Caco-2 (cell line): ENCODE measurements at regions not wholly inside any gene's neighbourhood (a gene's known extent, or its start where the extent isn't known, plus 50 kb on each side); places are given as distances from the start of the nearest gene placed in this dataset.

Source experiments
- BruUV-seq: library from RNA; stranded (reverse); fragments of 400-500 nt; replicated peaks from 2 replicates; lab custom pipeline; 2021; lab: Mats Ljungman, UMichigan
- CTCF ChIA-PET: fragments of 300-600 bp; sonication (Branson Sonifier 250); formaldehyde crosslinking; loops from one replicate; lab custom pipeline; 2022; ENCODE audit warnings: antibody characterized with exemption; lab: Charles Lee
- POLR2A ChIA-PET: fragments of 300-600 bp; sonication (Branson Sonifier 250); formaldehyde crosslinking; loops from one replicate; lab custom pipeline; 2022; ENCODE audit warnings: antibody characterized with exemption; lab: Charles Lee
- DNase-seq, 2 experiments: peaks; one replicate each; pipeline versions ENCODE4 v3.0.0 to v3.0.0-alpha.2; 2020 to 2022
- H3K27me3 ChIP-seq: replicated peaks from 2 replicates; pipeline ENCODE4 v1.6.0; 2011; ENCODE audit warnings: low read length; ENCODE audit not compliant: control insufficient read depth, insufficient read depth
- H3K36me3 ChIP-seq: 2 replicates; pipeline ENCODE4 v1.5.1; 2011; ENCODE audit warnings: low read length; ENCODE audit not compliant: control insufficient read depth, insufficient read depth
- H3K4me1 ChIP-seq: fragments of 250-450 bp; sonication (Bioruptor Pico); 2 replicates; pipeline ENCODE4 v1.5.1; 2020; ENCODE audit warnings: mild to moderate bottlenecking
- H3K4me3 ChIP-seq: 2 replicates; pipeline ENCODE4 v1.5.1; 2011; ENCODE audit warnings: low read depth, mild to moderate bottlenecking, control low read depth, low read length
- H3K9me3 ChIP-seq: fragments of 250-450 bp; sonication (Bioruptor Pico); 2 replicates; pipeline ENCODE4 v1.5.1; 2020; ENCODE audit warnings: mild to moderate bottlenecking, moderate library complexity
- H3K27ac Mint-ChIP-seq: one replicate; pipeline ENCODE4 v1.8.0; 2022; ENCODE audit warnings: mixed read lengths; ENCODE audit not compliant: unreplicated experiment
- H3K27me3 Mint-ChIP-seq: one replicate; pipeline ENCODE4 v1.8.0; 2022; ENCODE audit warnings: mixed read lengths; ENCODE audit not compliant: insufficient read depth, unreplicated experiment
- H3K36me3 Mint-ChIP-seq: one replicate; pipeline ENCODE4 v1.8.0; 2022; ENCODE audit warnings: mild to moderate bottlenecking, mixed read lengths; ENCODE audit not compliant: insufficient read depth, unreplicated experiment
- H3K4me1 Mint-ChIP-seq: one replicate; pipeline ENCODE4 v1.8.0; 2022; ENCODE audit warnings: low read depth, mixed read lengths; ENCODE audit not compliant: unreplicated experiment
- H3K4me3 Mint-ChIP-seq: one replicate; pipeline ENCODE4 v1.8.0; 2022; ENCODE audit warnings: mild to moderate bottlenecking, moderate library complexity, mixed read lengths; ENCODE audit not compliant: unreplicated experiment
- H3K9me3 Mint-ChIP-seq: one replicate; pipeline ENCODE4 v1.8.0; 2022; ENCODE audit warnings: mixed read lengths; ENCODE audit not compliant: unreplicated experiment
- CTCF ChIP-seq, 2 experiments: fragments of 200-600 bp in 1 of 2; IDR thresholded peaks; 1 replicate in 1 of 2; 2 replicates in 1 of 2; pipeline versions ENCODE4 v1.5.1 to v1.8.0; 2011 to 2022; ENCODE audit warnings: antibody characterized with exemption in 1 of 2, control low read depth in 1 of 2, inconsistent platforms in 1 of 2, low read depth in 1 of 2, low read length in 1 of 2, mild to moderate bottlenecking in 1 of 2, moderate library complexity in 1 of 2; ENCODE audit not compliant: insufficient read depth in 1 of 2, severe bottlenecking in 1 of 2, unreplicated experiment in 1 of 2
- intact Hi-C: fragments of 100-400 bp; cut with micrococcal nuclease; formaldehyde crosslinking; loops from one replicate; pipeline ENCODE4 v1.10.0; 2022; ENCODE audit not compliant: unreplicated experiment

- TF ChIP-seq CTCF (IDR thresholded peaks at IDR 0.05; ENCODE audit: insufficient read depth in 1 of 2, low read depth in 1 of 2, low read length in 1 of 2, severe bottlenecking in 1 of 2, unreplicated experiment in 1 of 2): no peak
- Mint-ChIP-seq H3K36me3 (no peaks in the 10 kb centered on the region), H3K27ac (no peak overlapping the region), H3K4me3 (no peak overlapping the region), H3K4me1 (no peaks in the 10 kb centered on the region), H3K9me3 (no peaks in the 10 kb centered on the region), H3K27me3 (peaks cover 13% of the 10 kb centered on the region)
- Histone ChIP-seq H3K4me1 (no peaks in the 10 kb centered on the region), H3K4me3 (no peak overlapping the region), H3K9me3 (no peaks in the 10 kb centered on the region), H3K36me3 (no peaks in the 10 kb centered on the region), H3K27me3 (no peaks in the 10 kb centered on the region)
- no TSS peak for BruUV-seq
- intact Hi-C loops: no loop called here
- no peak for DNase-seq
- CTCF ChIA-PET: no interaction called here
- POLR2A ChIA-PET: no interaction called here
Observed at GRCh38 chr5:77948476-77948875, 172.3 kb upstream of the TBCA start.

GRCh38 chr5:77947041-77947428, 170.9 kb upstream of the TBCA start:
- Histone ChIP-seq H3K4me3 (no peak overlapping the region), H3K4me1 (no peaks in the 10 kb centered on the region), H3K36me3 (no peaks in the 10 kb centered on the region), H3K27me3 (no peaks in the 10 kb centered on the region), H3K9me3 (no peaks in the 10 kb centered on the region)
- POLR2A ChIA-PET: no interaction called here
- H3K36me3 Mint-ChIP-seq: no peaks in the 10 kb centered on the region
- H3K27ac Mint-ChIP-seq: no peak overlapping the region
- peaks cover 15% of the 10 kb centered on the region for H3K27me3 Mint-ChIP-seq
- TF ChIP-seq CTCF (IDR thresholded peaks at IDR 0.05; ENCODE audit: insufficient read depth in 1 of 2, low read depth in 1 of 2, low read length in 1 of 2, severe bottlenecking in 1 of 2, unreplicated experiment in 1 of 2): no peak
- intact Hi-C loops: no loop called here
- no peak for DNase-seq
- H3K9me3 Mint-ChIP-seq: no peaks in the 10 kb centered on the region
- CTCF ChIA-PET: no interaction called here
- no TSS peak for BruUV-seq
- H3K4me1 Mint-ChIP-seq: no peaks in the 10 kb centered on the region
- H3K4me3 Mint-ChIP-seq: no peak overlapping the region

DNA sequence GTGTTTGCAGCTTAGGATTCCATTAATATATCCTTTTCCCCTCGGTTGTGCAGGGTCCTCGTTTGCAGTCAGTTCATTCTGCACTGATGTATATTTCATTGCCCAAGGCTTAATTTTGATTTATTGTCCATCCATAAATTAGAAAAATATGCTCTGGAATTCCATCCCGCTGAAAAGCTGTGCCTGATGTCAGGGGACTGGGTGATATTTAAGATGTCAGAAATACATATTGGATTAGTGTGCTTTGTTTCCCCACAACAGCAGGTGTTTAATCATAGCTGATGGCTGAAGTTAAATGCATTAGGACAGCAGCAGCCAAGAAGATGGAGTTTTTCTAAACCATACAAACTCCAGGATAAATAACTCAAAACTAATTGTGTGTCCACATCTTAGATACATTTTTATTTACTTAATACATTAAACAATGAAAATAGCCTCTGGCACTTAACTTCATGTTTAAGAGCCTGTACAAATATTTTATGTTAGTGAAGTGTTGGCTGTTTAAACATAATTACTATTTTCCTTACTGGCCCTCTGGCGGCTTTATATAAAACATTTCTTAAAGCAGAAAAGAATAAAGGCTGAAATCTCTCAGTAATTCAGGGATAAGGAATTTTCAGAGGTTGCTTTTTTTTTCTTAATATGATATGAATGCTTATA, 170.4 kb upstream of the TBCA start:
- H3K4me1 Mint-ChIP-seq: no peaks in the 10 kb centered on the region
- ChIA-PET CTCF (interaction anchor here (0.5 kb wide), 1 partner anchor 184 kb away, joined by 3 read pairs; no protein-coding TSS in a partner anchor), POLR2A (no interaction called here)
- peaks cover 17% of the 10 kb centered on the region for H3K27me3 Mint-ChIP-seq
- Histone ChIP-seq H3K4me3 (no peak overlapping the region), H3K9me3 (no peaks in the 10 kb centered on the region), H3K4me1 (no peaks in the 10 kb centered on the region), H3K27me3 (no peaks in the 10 kb centered on the region), H3K36me3 (no peaks in the 10 kb centered on the region)
- H3K36me3 Mint-ChIP-seq: no peaks in the 10 kb centered on the region
- no peak overlapping the region for H3K4me3 Mint-ChIP-seq
- no peaks in the 10 kb centered on the region for H3K9me3 Mint-ChIP-seq
- TF ChIP-seq CTCF (IDR thresholded peaks at IDR 0.05; ENCODE audit: insufficient read depth in 1 of 2, low read depth in 1 of 2, low read length in 1 of 2, severe bottlenecking in 1 of 2, unreplicated experiment in 1 of 2): no peak
- H3K27ac Mint-ChIP-seq: no peak overlapping the region
- intact Hi-C loops: no loop called here
- BruUV-seq: no TSS peak
- no peak for DNase-seq
